ENCODE measurements at regions not wholly inside any gene's neighbourhood (a gene's known extent, or its start where the extent isn't known, plus 50 kb on each side); places are given as distances from the start of the nearest gene placed in this dataset.

- CTCF ChIA-PET (ENCODE audit: low intra/inter-chr PET ratio, low total read pairs), result no interaction called here
- intact Hi-C loops (cut with micrococcal nuclease; ENCODE audit: unreplicated experiment), result no loop called here
- H3K27ac ChIP-seq (ENCODE audit: extremely low read length, insufficient read depth, low read length), result no peak overlapping the region
- in situ Hi-C loops (cut with HindIII; ENCODE audit: extremely low pct_ligation_motif_present, low pct_unique_long_range_greater_than_20kb), result no loop called here
- H2AFZ ChIP-seq (ENCODE audit: low read length), result no peak overlapping the region
- FAIRE-seq (no peak), DNase-seq (ENCODE audit: low spot score) (no peak), ATAC-seq (no peak)
- H3K4me2 ChIP-seq (ENCODE audit: low read depth, low read length), result no peak overlapping the region
- no peaks in the 10 kb centered on the region for H3K79me2 ChIP-seq (ENCODE audit: insufficient read depth, low read length)
- no peak overlapping the region for H3K4me3 ChIP-seq (replicated peaks in 1 of 3; ENCODE audit: insufficient read depth in 1 of 3, low read depth in 2 of 3, low read length in 3 of 3)
- H3K27me3 ChIP-seq (ENCODE audit: control insufficient read depth in 1 of 2, insufficient read depth in 2 of 2, low read length in 2 of 2), result no peaks in the 10 kb centered on the region
- no peaks in the 10 kb centered on the region for H4K20me1 ChIP-seq (ENCODE audit: insufficient read depth, low read length)
- H3K9ac ChIP-seq (ENCODE audit: insufficient read depth, low read depth, low read length), result no peak overlapping the region
- no peaks in the 10 kb centered on the region for H3K4me1 ChIP-seq (ENCODE audit: insufficient read depth, low read length)
- H3K36me3 ChIP-seq (replicated peaks in 1 of 2; ENCODE audit: control insufficient read depth in 1 of 2, insufficient read depth in 2 of 2, low read length in 2 of 2), result no peaks in the 10 kb centered on the region
- POLR2A ChIA-PET, result no interaction called here
- H3K9me3 ChIP-seq (ENCODE audit: low read length), result peaks cover 16% of the 10 kb centered on the region
- TF ChIP-seq STAT5B (CRISPR knock-in tag; IDR thresholded peaks at IDR 0.05), result no peak
- TF ChIP-seq JUND (CRISPR knock-in tag; IDR thresholded peaks at IDR 0.05), result no peak
- TF ChIP-seq TRIM24 (CRISPR knock-in tag; IDR thresholded peaks at IDR 0.05), result no peak
- TF ChIP-seq MEIS1 (CRISPR knock-in tag; IDR thresholded peaks at IDR 0.05; ENCODE audit: borderline replicate concordance), result no peak
- no peak for TF ChIP-seq FOXP1 (IDR thresholded peaks at IDR 0.05)
- no peak for TF ChIP-seq FOXP1 (CRISPR knock-in tag; IDR thresholded peaks at IDR 0.05)
- no TSS peak for BruUV-seq (replicated peaks)
- WGBS (ENCODE audit: low lambda C conversion rate), result 29% methylated on average over 3 of the region's 3 CpGs
Observed at GRCh38 chr18:53765211-53765610, 459.3 kb downstream of the MBD2 start.

GRCh38 chr18:53764086-53764485 lies 460.4 kb downstream of the MBD2 start:
- 43% methylated on average over 1 of the region's 1 CpG for WGBS (ENCODE audit: low lambda C conversion rate)
- no peak for ATAC-seq
- Histone ChIP-seq H3K36me3 (replicated peaks in 1 of 2; ENCODE audit: control insufficient read depth in 1 of 2, insufficient read depth in 2 of 2, low read length in 2 of 2) (no peaks in the 10 kb centered on the region), H3K4me1 (ENCODE audit: insufficient read depth, low read length) (no peaks in the 10 kb centered on the region), H3K9me3 (ENCODE audit: low read length) (peaks cover 16% of the 10 kb centered on the region), H3K27me3 (ENCODE audit: control insufficient read depth in 1 of 2, insufficient read depth in 2 of 2, low read length in 2 of 2) (no peaks in the 10 kb centered on the region), H4K20me1 (ENCODE audit: insufficient read depth, low read length) (no peaks in the 10 kb centered on the region), H3K79me2 (ENCODE audit: insufficient read depth, low read length) (no peaks in the 10 kb centered on the region), H3K4me2 (ENCODE audit: low read depth, low read length) (no peak overlapping the region), H2AFZ (ENCODE audit: low read length) (no peak overlapping the region), H3K27ac (ENCODE audit: extremely low read length, insufficient read depth, low read length) (no peak overlapping the region), H3K4me3 (replicated peaks in 1 of 3; ENCODE audit: insufficient read depth in 1 of 3, low read depth in 2 of 3, low read length in 3 of 3) (no peak overlapping the region), H3K9ac (ENCODE audit: insufficient read depth, low read depth, low read length) (no peak overlapping the region)
- no peak for DNase-seq (ENCODE audit: low spot score)
- CTCF ChIA-PET (ENCODE audit: low intra/inter-chr PET ratio, low total read pairs), result no interaction called here
- intact Hi-C loops (cut with micrococcal nuclease; ENCODE audit: unreplicated experiment) (no loop called here), in situ Hi-C loops (cut with HindIII; ENCODE audit: extremely low pct_ligation_motif_present, low pct_unique_long_range_greater_than_20kb) (no loop called here)
- FAIRE-seq, result no peak
- no TSS peak for BruUV-seq (replicated peaks)
- POLR2A ChIA-PET, result no interaction called here
- TF ChIP-seq CHD4 (IDR thresholded peaks at IDR 0.05; ENCODE audit: borderline replicate concordance, low read length) (no peak), BCL6 (CRISPR knock-in tag; IDR thresholded peaks at IDR 0.05) (no peak), ZNF503 (CRISPR knock-in tag; IDR thresholded peaks at IDR 0.05) (no peak), MAFK (conservative IDR thresholded peaks at IDR 0.05 in 1 of 2, IDR thresholded peaks at IDR 0.05 in 1 of 2; ENCODE audit: low read length in 2 of 2) (no peak), MNT (IDR thresholded peaks at IDR 0.05) (no peak), NFIC (IDR thresholded peaks at IDR 0.05; ENCODE audit: low read length) (no peak), ZNF335 (CRISPR knock-in tag; IDR thresholded peaks at IDR 0.05) (no peak), ZNF280B (CRISPR knock-in tag; IDR thresholded peaks at IDR 0.05; ENCODE audit: borderline replicate concordance) (no peak), ZNF598 (CRISPR knock-in tag; IDR thresholded peaks at IDR 0.05; ENCODE audit: borderline replicate concordance) (no peak), TGIF2 (CRISPR knock-in tag; IDR thresholded peaks at IDR 0.05) (no peak), ATF7 (IDR thresholded peaks at IDR 0.05) (no peak), ATF7 (CRISPR knock-in tag; IDR thresholded peaks at IDR 0.05) (no peak)

Data from HepG2 (cell line).